ENCODE measurements at regions not wholly inside any gene's neighbourhood (a gene's known extent, or its start where the extent isn't known, plus 50 kb on each side); places are given as distances from the start of the nearest gene placed in this dataset.

- Histone ChIP-seq H3K79me1 (ENCODE audit: low read depth in 1 of 2, low read length in 2 of 2) (no peaks in the 10 kb centered on the region), H4K5ac (ENCODE audit: low read depth, low read length) (no peak overlapping the region), H2BK20ac (ENCODE audit: low read depth, low read length) (no peak overlapping the region), H3K9ac (ENCODE audit: low read depth, low read length) (no peak overlapping the region), H2BK15ac (ENCODE audit: low read depth, low read length) (no peak overlapping the region), H4K91ac (ENCODE audit: insufficient read depth, low read depth, low read length) (no peak overlapping the region), H2AFZ (replicated peaks; ENCODE audit: low read length, poor library complexity) (no peak overlapping the region), H3K4me3 (ENCODE audit: insufficient read depth, low read depth, low read length) (no peak overlapping the region), H3K27me3 (ENCODE audit: control insufficient read depth, insufficient read depth, low read length) (peaks cover 1% of the 10 kb centered on the region), H3K9me3 (ENCODE audit: control insufficient read depth, insufficient read depth, low read length) (no peaks in the 10 kb centered on the region), H2AK9ac (replicated peaks; ENCODE audit: low read depth, low read length, poor library complexity) (no peak overlapping the region), H3K9me1 (ENCODE audit: insufficient read depth, low read length) (no peaks in the 10 kb centered on the region), H4K20me1 (ENCODE audit: insufficient read depth, low read length) (no peaks in the 10 kb centered on the region), H3K36me3 (ENCODE audit: control insufficient read depth, insufficient read depth, low read length) (no peaks in the 10 kb centered on the region), H4K8ac (ENCODE audit: low read depth in 2 of 2, low read length in 2 of 2) (no peak overlapping the region), H3K4me2 (ENCODE audit: low read depth, low read length) (no peak overlapping the region), H2AK5ac (ENCODE audit: low read depth, low read length) (no peak overlapping the region), H3K27ac (ENCODE audit: insufficient read depth, low read length) (no peak overlapping the region), H2BK120ac (ENCODE audit: low read depth, low read length) (no peak overlapping the region), H3K14ac (replicated peaks; ENCODE audit: low read depth, low read length) (no peak overlapping the region), H2BK5ac (ENCODE audit: low read depth, low read length, poor library complexity, severe bottlenecking) (no peak overlapping the region), H3K56ac (ENCODE audit: extremely low read depth, insufficient read depth, low read length) (no peak overlapping the region), H3K23ac (ENCODE audit: low read depth, low read length) (no peak overlapping the region), H3K4me1 (ENCODE audit: control insufficient read depth, insufficient read depth, low read length) (no peaks in the 10 kb centered on the region), H3K4ac (ENCODE audit: low read depth, low read length) (no peak overlapping the region), H3K18ac (ENCODE audit: low read depth, low read length) (no peak overlapping the region)
- intact Hi-C loops (cut with micrococcal nuclease), result no loop called here
- TF ChIP-seq POLR2A (IDR thresholded peaks at IDR 0.05; ENCODE audit: low read depth, low read length), result no peak
- TF ChIP-seq FOS (IDR thresholded peaks at IDR 0.05; ENCODE audit: low read depth, low read length), result no peak
- no peak for TF ChIP-seq MAZ (IDR thresholded peaks at IDR 0.05; ENCODE audit: borderline replicate concordance, low read depth, low read length)
- TF ChIP-seq CHD1 (IDR thresholded peaks at IDR 0.05; ENCODE audit: low read depth, low read length), result no peak
- no peak for TF ChIP-seq RCOR1 (IDR thresholded peaks at IDR 0.05; ENCODE audit: insufficient replicate concordance, low read length)
- TF ChIP-seq BHLHE40 (IDR thresholded peaks at IDR 0.05; ENCODE audit: low read depth, low read length), result no peak
- TF ChIP-seq CTCF (conservative IDR thresholded peaks at IDR 0.05; ENCODE audit: low read depth, low read length), result no peak
- TF ChIP-seq RFX5 (IDR thresholded peaks at IDR 0.05; ENCODE audit: low read depth, low read length), result no peak
- TF ChIP-seq, protein P1, sequence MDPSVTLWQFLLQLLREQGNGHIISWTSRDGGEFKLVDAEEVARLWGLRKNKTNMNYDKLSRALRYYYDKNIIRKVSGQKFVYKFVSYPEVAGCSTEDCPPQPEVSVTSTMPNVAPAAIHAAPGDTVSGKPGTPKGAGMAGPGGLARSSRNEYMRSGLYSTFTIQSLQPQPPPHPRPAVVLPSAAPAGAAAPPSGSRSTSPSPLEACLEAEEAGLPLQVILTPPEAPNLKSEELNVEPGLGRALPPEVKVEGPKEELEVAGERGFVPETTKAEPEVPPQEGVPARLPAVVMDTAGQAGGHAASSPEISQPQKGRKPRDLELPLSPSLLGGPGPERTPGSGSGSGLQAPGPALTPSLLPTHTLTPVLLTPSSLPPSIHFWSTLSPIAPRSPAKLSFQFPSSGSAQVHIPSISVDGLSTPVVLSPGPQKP (IDR thresholded peaks at IDR 0.05; ENCODE audit: borderline replicate concordance, low read depth, low read length), result no peak
- no peak for TF ChIP-seq RAD21 (IDR thresholded peaks at IDR 0.05; ENCODE audit: low read length)
- TF ChIP-seq, protein P2, sequence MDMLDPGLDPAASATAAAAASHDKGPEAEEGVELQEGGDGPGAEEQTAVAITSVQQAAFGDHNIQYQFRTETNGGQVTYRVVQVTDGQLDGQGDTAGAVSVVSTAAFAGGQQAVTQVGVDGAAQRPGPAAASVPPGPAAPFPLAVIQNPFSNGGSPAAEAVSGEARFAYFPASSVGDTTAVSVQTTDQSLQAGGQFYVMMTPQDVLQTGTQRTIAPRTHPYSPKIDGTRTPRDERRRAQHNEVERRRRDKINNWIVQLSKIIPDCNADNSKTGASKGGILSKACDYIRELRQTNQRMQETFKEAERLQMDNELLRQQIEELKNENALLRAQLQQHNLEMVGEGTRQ (IDR thresholded peaks at IDR 0.05; ENCODE audit: low read depth, low read length), result no peak
- TF ChIP-seq MAFK (IDR thresholded peaks at IDR 0.05; ENCODE audit: low read depth, low read length), result no peak
- no peak for TF ChIP-seq NFE2L2 (IDR thresholded peaks at IDR 0.05; ENCODE audit: low read depth, low read length)
- TF ChIP-seq CEBPB (IDR thresholded peaks at IDR 0.05; ENCODE audit: low read depth, low read length), result no peak
- TF ChIP-seq SMC3 (IDR thresholded peaks at IDR 0.05; ENCODE audit: low read depth, low read length), result no peak
- no peak for TF ChIP-seq MXI1 (IDR thresholded peaks at IDR 0.05; ENCODE audit: borderline replicate concordance, low read depth, low read length)
- in situ Hi-C loops (cut with MboI; ENCODE audit: low sequenced_read_pairs), result no loop called here
- no TSS peak for BruUV-seq (replicated peaks)
- POLR2A ChIA-PET (ENCODE audit: unreplicated experiment), result interaction anchor here (0.5 kb wide), 1 partner anchor 631 kb away, joined by 3 read pairs; no protein-coding TSS in a partner anchor
- CTCF ChIA-PET, result no interaction called here
- dilution Hi-C loops (cut with HindIII; ENCODE audit: low sequenced_read_pairs, unreplicated experiment), result no loop called here
- no peak for ATAC-seq (ENCODE audit: low read depth)
- no CpG with 5 or more reads among the region's 2 CpGs for whole genome bisulfite sequencing, 2 experiments (ENCODE audit: extremely low coverage in 2 of 2, insufficient read length in 1 of 2)
- no peak for DNase-seq
Observed at GRCh38 chr5:122668552-122668951, 106.3 kb upstream of the SNX2 start.

Data from IMR-90 (cell line).